CD4-positive, CD25-positive, alpha-beta regulatory T cell (primary cell): ENCODE measurements at regions not wholly inside any gene's neighbourhood (a gene's known extent, or its start where the extent isn't known, plus 50 kb on each side); places are given as distances from the start of the nearest gene placed in this dataset.
"Not testable (repeated sequence)": the region's sequence is repeated elsewhere in the genome, so short reads cannot be mapped to it uniquely, and the experiment has no call there.

Source experiments
- ATAC-seq, 2 donors: fragments of 150-1000 bp; cut with Tn5 transposase; one replicate each; pipeline ENCODE4 v1.10.0; 2021; ENCODE audit warnings: low read depth in 2 of 2, moderate number of reproducible peaks in 2 of 2, moderate library complexity in 1 of 2
- DNase-seq, 3 donors: peaks; one replicate each; pipeline versions ENCODE4 v3.0.0 to v3.0.0-alpha.2; 2012 to 2022; ENCODE audit warnings: mixed read lengths in 1 of 3
- H3K27ac ChIP-seq: one replicate; pipeline ENCODE4 v1.7.0; 2013; ENCODE audit warnings: mild to moderate bottlenecking, low read length; ENCODE audit not compliant: insufficient read depth, poor library complexity, severe bottlenecking
- H3K27me3 ChIP-seq: one replicate; pipeline ENCODE4 v1.7.0; 2013; ENCODE audit warnings: low read length; ENCODE audit not compliant: control insufficient read depth, insufficient read depth
- H3K36me3 ChIP-seq: one replicate; pipeline ENCODE4 v1.7.0; 2013; ENCODE audit warnings: mild to moderate bottlenecking, low read length, moderate library complexity; ENCODE audit not compliant: control insufficient read depth, insufficient read depth
- H3K4me1 ChIP-seq: 2 replicates; pipeline ENCODE4 v1.7.0; 2013; ENCODE audit warnings: mild to moderate bottlenecking, low read length; ENCODE audit not compliant: insufficient read depth, control insufficient read depth, poor library complexity, severe bottlenecking
- H3K4me3 ChIP-seq: one replicate; pipeline ENCODE4 v1.7.0; 2013; ENCODE audit warnings: low read depth, mild to moderate bottlenecking, low read length, moderate library complexity
- H3K9me3 ChIP-seq, 2 experiments: 1 replicate in 1 of 2; 2 replicates in 1 of 2; pipeline ENCODE4 v1.7.0; 2013; ENCODE audit warnings: low read length in 2 of 2, mild to moderate bottlenecking in 1 of 2, moderate library complexity in 1 of 2; ENCODE audit not compliant: control insufficient read depth in 2 of 2
- H3K27ac Mint-ChIP-seq, 3 donors: one replicate each; pipeline ENCODE4 v1.8.0; 2020 to 2022; ENCODE audit warnings: mild to moderate bottlenecking in 3 of 3, mixed read lengths in 3 of 3, moderate library complexity in 2 of 3
- H3K27me3 Mint-ChIP-seq: one replicate; pipeline ENCODE4 v1.8.0; 2022; ENCODE audit warnings: mild to moderate bottlenecking, mixed read lengths
- H3K36me3 Mint-ChIP-seq: one replicate; pipeline ENCODE4 v1.8.0; 2020; ENCODE audit warnings: mixed read lengths
- H3K4me1 Mint-ChIP-seq, 4 donors: one replicate each; pipeline ENCODE4 v1.8.0; 2020 to 2022; ENCODE audit warnings: mixed read lengths in 4 of 4, mild to moderate bottlenecking in 1 of 4
- H3K4me3 Mint-ChIP-seq, 4 donors: one replicate each; pipeline ENCODE4 v1.8.0; 2020 to 2022; ENCODE audit warnings: mild to moderate bottlenecking in 4 of 4, mixed read lengths in 4 of 4, moderate library complexity in 3 of 4
- H3K9me3 Mint-ChIP-seq, 7 donors: one replicate each; pipeline ENCODE4 v1.8.0; 2020 to 2022; ENCODE audit warnings: mixed read lengths in 7 of 7, mild to moderate bottlenecking in 3 of 7, moderate library complexity in 2 of 7

GRCh38 chr6:113686049-113686448 lies 171.1 kb upstream of the MARCKS start:
- H3K27ac ChIP-seq, result no peak overlapping the region
- H3K4me1 ChIP-seq, result no peaks in the 10 kb centered on the region
- ATAC-seq (no peak), DNase-seq (no peak)
- no peaks in the 10 kb centered on the region for H3K4me1 Mint-ChIP-seq
- H3K9me3 Mint-ChIP-seq, result peaks cover 0 to 3% (median 0%) of the 10 kb centered on the region in 7 donors
- H3K36me3 ChIP-seq, result no peaks in the 10 kb centered on the region
- H3K27me3 ChIP-seq, result no peaks in the 10 kb centered on the region
- H3K27ac Mint-ChIP-seq, result no peak overlapping the region
- H3K36me3 Mint-ChIP-seq, result no peaks in the 10 kb centered on the region
- H3K9me3 ChIP-seq, result no peaks in the 10 kb centered on the region
- no peak overlapping the region for H3K4me3 Mint-ChIP-seq
- no peaks in the 10 kb centered on the region for H3K27me3 Mint-ChIP-seq
- H3K4me3 ChIP-seq, result no peak overlapping the region

GRCh38 chr6:113689620-113690019 lies 167.5 kb upstream of the MARCKS start:
- H3K27me3 Mint-ChIP-seq, DNase-seq, H3K9me3 ChIP-seq, H3K36me3 ChIP-seq, H3K4me3 ChIP-seq, H3K9me3 Mint-ChIP-seq, H3K4me1 Mint-ChIP-seq, H3K27ac Mint-ChIP-seq, H3K4me3 Mint-ChIP-seq, H3K4me1 ChIP-seq, ATAC-seq, H3K36me3 Mint-ChIP-seq, H3K27ac ChIP-seq, H3K27me3 ChIP-seq: not testable (repeated sequence)

- DNase-seq, result peak in 1 of 3 donors; percentile 1
- no peak overlapping the region for H3K27ac ChIP-seq
These were observed 166.6 kb upstream of the MARCKS start for GRCh38 chr6:113690281-113691259.

GRCh38 chr6:113691260-113691656 lies 165.9 kb upstream of the MARCKS start:
- peaks cover 9% of the 10 kb centered on the region for H3K27me3 Mint-ChIP-seq
- Histone ChIP-seq H3K4me1 (no peaks in the 10 kb centered on the region), H3K9me3 (no peaks in the 10 kb centered on the region), H3K27ac (no peak overlapping the region), H3K27me3 (no peaks in the 10 kb centered on the region), H3K36me3 (no peaks in the 10 kb centered on the region), H3K4me3 (no peak overlapping the region)
- H3K36me3 Mint-ChIP-seq, result no peaks in the 10 kb centered on the region
- H3K4me3 Mint-ChIP-seq, result no peak overlapping the region
- no peaks in the 10 kb centered on the region for H3K4me1 Mint-ChIP-seq
- ATAC-seq (no peak), DNase-seq (no peak)
- H3K9me3 Mint-ChIP-seq, result peaks cover 0 to 4% (median 2%) of the 10 kb centered on the region in 7 donors
- H3K27ac Mint-ChIP-seq, result no peak overlapping the region

More at GRCh38 chr6:113690281-113691259, 166.6 kb upstream of the MARCKS start:
- Histone ChIP-seq H3K4me3 (no peak overlapping the region), H3K36me3 (no peaks in the 10 kb centered on the region), H3K4me1 (no peaks in the 10 kb centered on the region), H3K9me3 (no peaks in the 10 kb centered on the region), H3K27me3 (no peaks in the 10 kb centered on the region)
- Mint-ChIP-seq H3K4me3 (no peak overlapping the region), H3K36me3 (no peaks in the 10 kb centered on the region), H3K4me1 (no peaks in the 10 kb centered on the region), H3K9me3 (peaks cover 0 to 2% (median 0%) of the 10 kb centered on the region in 7 donors), H3K27me3 (peaks cover 9% of the 10 kb centered on the region), H3K27ac (no peak overlapping the region)
- no peak for ATAC-seq

- H3K4me3 Mint-ChIP-seq, result no peak overlapping the region
- Histone ChIP-seq H3K27me3 (no peaks in the 10 kb centered on the region), H3K4me1 (no peaks in the 10 kb centered on the region), H3K36me3 (no peaks in the 10 kb centered on the region), H3K4me3 (no peak overlapping the region), H3K27ac (no peak overlapping the region), H3K9me3 (no peaks in the 10 kb centered on the region)
- H3K4me1 Mint-ChIP-seq, result no peaks in the 10 kb centered on the region
- ATAC-seq (no peak), DNase-seq (no peak)
- H3K36me3 Mint-ChIP-seq, result no peaks in the 10 kb centered on the region
- peaks cover 9% of the 10 kb centered on the region for H3K27me3 Mint-ChIP-seq
- H3K9me3 Mint-ChIP-seq, result peaks cover 0 to 4% (median 0%) of the 10 kb centered on the region in 7 donors
- H3K27ac Mint-ChIP-seq, result no peak overlapping the region
These were observed 163.3 kb upstream of the MARCKS start for GRCh38 chr6:113693851-113694250.

GRCh38 chr6:113694278-113695077 lies 162.7 kb upstream of the MARCKS start:
- ATAC-seq, result no peak
- H3K9me3 ChIP-seq, result no peaks in the 10 kb centered on the region
- H3K27me3 Mint-ChIP-seq, result peaks cover 9% of the 10 kb centered on the region
- H3K36me3 ChIP-seq, result no peaks in the 10 kb centered on the region
- no peak for DNase-seq
- no peak overlapping the region for H3K4me3 ChIP-seq
- H3K9me3 Mint-ChIP-seq, result peaks cover 0 to 4% (median 0%) of the 10 kb centered on the region in 7 donors
- no peaks in the 10 kb centered on the region for H3K4me1 ChIP-seq
- H3K4me3 Mint-ChIP-seq, result no peak overlapping the region
- H3K36me3 Mint-ChIP-seq, result no peaks in the 10 kb centered on the region
- no peak overlapping the region for H3K27ac ChIP-seq
- no peak overlapping the region for H3K27ac Mint-ChIP-seq
- no peaks in the 10 kb centered on the region for H3K27me3 ChIP-seq
- no peaks in the 10 kb centered on the region for H3K4me1 Mint-ChIP-seq

- H3K9me3 Mint-ChIP-seq, result peaks cover 0 to 4% (median 0%) of the 10 kb centered on the region in 7 donors
- no peak overlapping the region for H3K4me3 Mint-ChIP-seq
- H3K4me1 ChIP-seq, result no peaks in the 10 kb centered on the region
- H3K36me3 ChIP-seq, result no peaks in the 10 kb centered on the region
- H3K4me3 ChIP-seq, result no peak overlapping the region
- no peaks in the 10 kb centered on the region for H3K4me1 Mint-ChIP-seq
- no peak overlapping the region for H3K27ac Mint-ChIP-seq
- ATAC-seq, result no peak
- H3K27me3 ChIP-seq, result no peaks in the 10 kb centered on the region
- H3K27me3 Mint-ChIP-seq, result peaks cover 9% of the 10 kb centered on the region
- no peak for DNase-seq
- H3K36me3 Mint-ChIP-seq, result no peaks in the 10 kb centered on the region
- no peaks in the 10 kb centered on the region for H3K9me3 ChIP-seq
- no peak overlapping the region for H3K27ac ChIP-seq
These were observed 161.6 kb upstream of the MARCKS start for GRCh38 chr6:113695516-113695915.
